ENCODE measurements at regions not wholly inside any gene's neighbourhood (a gene's known extent, or its start where the extent isn't known, plus 50 kb on each side); places are given as distances from the start of the nearest gene placed in this dataset.

GRCh38 chr2:137802038-137802437 is 162.2 kb upstream of the HNMT start:
- TF ChIP-seq POLR2AphosphoS5 (IDR thresholded peaks at IDR 0.05; ENCODE audit: low read depth, low read length) (no peak), SMC3 (IDR thresholded peaks at IDR 0.05; ENCODE audit: low read depth, low read length) (no peak)
